Omental fat pad (tissue), 3 donors: ENCODE measurements at regions not wholly inside any gene's neighbourhood (a gene's known extent, or its start where the extent isn't known, plus 50 kb on each side); places are given as distances from the start of the nearest gene placed in this dataset.

Experiments
- ATAC-seq: fragments of 150-250 bp; one replicate; pipeline ENCODE4 v1.9.1; 2016; ENCODE audit warnings: mild to moderate bottlenecking, moderate library complexity; ENCODE audit not compliant: low FRiP score
- DNase-seq: peaks from one replicate; pipeline ENCODE4 v3.0.0-alpha.2; 2019; ENCODE audit warnings: low spot score
- TF ChIP-seq, protein P1 (sequence below), 3 donors: fragments of 450-650 bp; IDR thresholded peaks; one replicate each; pipeline ENCODE4 v1.5.1; 2016 to 2017; ENCODE audit warnings: antibody characterized with exemption in 3 of 3, mild to moderate bottlenecking in 3 of 3, moderate library complexity in 2 of 3

DNA sequence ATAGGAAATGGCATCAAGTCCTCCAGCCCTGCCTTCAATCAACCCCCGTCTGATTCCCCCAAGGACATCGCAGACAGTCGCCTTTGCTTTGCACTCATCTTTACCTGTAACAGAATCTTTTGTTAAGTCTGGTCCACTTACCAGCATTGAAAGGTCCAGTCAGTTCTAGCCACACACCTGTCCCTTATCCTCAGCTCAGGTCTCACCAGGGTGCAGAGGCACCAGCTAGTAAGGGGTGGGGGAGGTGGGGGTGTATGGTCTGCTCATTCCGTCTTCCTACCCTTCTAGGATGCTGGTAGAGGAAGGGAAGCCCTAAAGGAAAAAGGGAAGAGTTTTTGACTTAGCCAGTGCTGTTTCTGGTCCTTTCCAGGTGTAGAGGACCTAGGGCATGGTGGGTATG, 427.7 kb downstream of the MATN1 start:
- TF ChIP-seq, protein P1, sequence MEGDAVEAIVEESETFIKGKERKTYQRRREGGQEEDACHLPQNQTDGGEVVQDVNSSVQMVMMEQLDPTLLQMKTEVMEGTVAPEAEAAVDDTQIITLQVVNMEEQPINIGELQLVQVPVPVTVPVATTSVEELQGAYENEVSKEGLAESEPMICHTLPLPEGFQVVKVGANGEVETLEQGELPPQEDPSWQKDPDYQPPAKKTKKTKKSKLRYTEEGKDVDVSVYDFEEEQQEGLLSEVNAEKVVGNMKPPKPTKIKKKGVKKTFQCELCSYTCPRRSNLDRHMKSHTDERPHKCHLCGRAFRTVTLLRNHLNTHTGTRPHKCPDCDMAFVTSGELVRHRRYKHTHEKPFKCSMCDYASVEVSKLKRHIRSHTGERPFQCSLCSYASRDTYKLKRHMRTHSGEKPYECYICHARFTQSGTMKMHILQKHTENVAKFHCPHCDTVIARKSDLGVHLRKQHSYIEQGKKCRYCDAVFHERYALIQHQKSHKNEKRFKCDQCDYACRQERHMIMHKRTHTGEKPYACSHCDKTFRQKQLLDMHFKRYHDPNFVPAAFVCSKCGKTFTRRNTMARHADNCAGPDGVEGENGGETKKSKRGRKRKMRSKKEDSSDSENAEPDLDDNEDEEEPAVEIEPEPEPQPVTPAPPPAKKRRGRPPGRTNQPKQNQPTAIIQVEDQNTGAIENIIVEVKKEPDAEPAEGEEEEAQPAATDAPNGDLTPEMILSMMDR (IDR thresholded peaks at IDR 0.05), result no peak
- ATAC-seq, result no peak
- DNase-seq, result no peak

DNA sequence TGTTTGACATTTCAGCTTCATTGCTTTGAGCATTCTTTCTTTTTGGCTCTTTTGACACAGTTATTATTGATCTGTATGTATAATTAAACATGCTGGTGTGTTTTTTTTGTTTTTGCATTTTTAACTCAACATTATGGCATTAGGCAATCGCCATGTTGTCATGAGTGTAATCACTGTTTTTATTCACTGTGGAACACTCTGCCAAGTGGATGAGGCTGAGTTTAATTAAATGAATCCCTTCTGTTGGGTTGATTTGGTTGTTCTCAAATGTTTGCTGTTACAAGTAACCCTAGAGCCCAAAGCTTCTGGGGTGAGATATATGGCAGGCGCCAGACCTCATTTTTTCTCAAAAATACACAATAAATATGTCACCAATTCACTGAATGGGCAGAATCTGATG, 428.1 kb downstream of the MATN1 start:
- ATAC-seq, result no peak
- TF ChIP-seq, protein P1 (IDR thresholded peaks at IDR 0.05), result no peak

DNA sequence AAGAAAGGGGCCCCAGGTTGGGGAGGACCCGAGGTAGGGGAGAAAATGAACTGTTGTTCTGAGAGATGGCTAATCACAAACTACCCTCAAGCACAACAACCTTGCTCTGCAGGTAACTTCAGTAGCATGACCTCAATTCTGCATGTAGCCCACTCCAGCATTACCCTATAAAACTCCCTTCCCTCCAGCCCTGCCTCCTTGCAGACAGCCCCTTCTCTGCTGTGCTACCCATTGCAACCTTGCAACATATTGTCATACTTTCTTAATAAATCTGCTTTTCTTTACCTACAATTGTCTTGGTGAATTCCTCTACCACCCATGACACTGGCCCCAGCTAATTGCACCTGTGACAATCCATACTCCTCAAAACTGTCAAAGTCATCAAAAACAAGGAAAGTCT, 428.9 kb downstream of the MATN1 start:
- ATAC-seq, result no peak
- DNase-seq, result no peak
- TF ChIP-seq, protein P1 (IDR thresholded peaks at IDR 0.05), result no peak

More for the DNA sequence above, 428.1 kb downstream of the MATN1 start:
- no peak for DNase-seq

DNA sequence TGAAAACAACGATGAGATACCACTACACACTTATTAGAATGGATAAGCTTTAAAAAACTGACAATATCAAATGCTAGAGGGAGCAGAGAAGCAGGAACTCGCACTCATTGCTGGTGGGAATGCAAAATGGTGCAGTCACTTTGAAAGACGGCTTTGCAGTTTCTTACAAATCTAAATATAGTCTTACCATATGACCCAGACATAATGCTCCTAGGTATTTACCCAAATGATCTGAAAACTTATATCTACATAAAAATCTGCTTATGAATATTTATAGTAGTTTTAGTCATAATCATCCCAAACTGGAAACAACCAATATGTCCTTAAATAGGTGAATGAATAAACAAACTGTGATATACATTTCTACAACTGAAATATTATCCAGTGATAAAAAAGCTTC, 430.9 kb downstream of the MATN1 start:
- TF ChIP-seq, protein P1 (IDR thresholded peaks at IDR 0.05), result no peak
- DNase-seq (no peak), ATAC-seq (no peak)

DNA sequence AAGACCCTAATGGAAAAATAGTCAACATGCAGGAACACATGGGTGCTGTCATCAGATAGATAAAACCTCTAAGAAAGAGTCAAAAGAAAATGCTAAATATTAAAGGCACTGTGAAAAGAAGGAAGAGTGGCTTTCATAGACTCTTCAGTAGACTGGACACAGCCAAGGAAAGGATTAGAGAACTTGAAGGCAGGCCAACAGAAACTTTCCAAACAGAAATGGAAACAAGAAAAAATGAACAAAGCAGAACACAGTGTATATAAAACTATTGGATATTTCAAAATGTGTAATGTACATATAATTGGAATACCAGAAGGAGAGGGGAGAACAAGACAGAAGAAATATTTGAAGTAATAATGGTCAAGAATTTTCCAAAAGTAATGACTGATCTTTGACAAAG, 431.9 kb downstream of the MATN1 start:
- DNase-seq (no peak), ATAC-seq (no peak)
- TF ChIP-seq, protein P1 (IDR thresholded peaks at IDR 0.05), result no peak

DNA sequence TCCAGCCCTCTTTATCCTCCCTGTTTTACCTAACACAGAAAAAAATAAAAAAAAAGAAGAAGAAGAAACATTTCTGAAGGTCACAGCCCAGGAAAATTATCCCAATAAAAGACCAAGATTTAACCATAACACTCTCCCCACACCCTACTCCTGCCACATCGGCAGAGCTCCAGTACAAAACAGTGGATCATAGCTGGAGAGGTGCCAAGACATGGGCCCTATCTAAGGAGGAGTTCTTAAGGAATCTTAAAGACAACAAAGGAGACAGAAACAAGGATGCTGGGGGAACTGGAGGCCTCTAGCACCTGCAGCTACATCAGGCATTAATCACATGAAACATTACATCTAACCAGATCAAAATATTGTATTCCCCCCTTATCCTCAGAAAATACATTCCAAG, 432.8 kb downstream of the MATN1 start:
- TF ChIP-seq, protein P1 (IDR thresholded peaks at IDR 0.05), result no peak
- ATAC-seq, result no peak
- no peak for DNase-seq

DNA sequence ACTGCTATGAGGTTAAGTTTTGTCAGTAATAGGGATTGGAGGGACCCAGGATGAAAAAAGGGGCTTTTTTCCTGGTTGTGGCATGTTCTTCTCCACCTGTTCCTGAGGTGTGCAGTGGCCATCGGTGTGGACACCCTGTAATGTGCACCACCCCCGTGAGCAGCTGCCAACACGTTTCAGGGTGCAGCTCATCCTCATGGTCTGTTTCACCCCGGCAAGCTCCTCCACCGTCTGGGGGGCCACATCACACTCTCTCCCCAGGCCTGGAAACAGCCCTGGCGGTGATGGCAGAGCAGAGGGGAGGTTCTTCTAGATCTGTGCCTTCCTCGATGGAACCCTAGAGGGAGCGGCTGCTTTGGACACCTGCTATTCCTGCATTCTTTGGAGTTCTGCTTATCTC, 435.4 kb downstream of the MATN1 start:
- ATAC-seq (no peak), DNase-seq (no peak)
- TF ChIP-seq, protein P1 (IDR thresholded peaks at IDR 0.05), result no peak
